HAP-1 (cell line): ENCODE measurements at regions not wholly inside any gene's neighbourhood (a gene's known extent, or its start where the extent isn't known, plus 50 kb on each side); places are given as distances from the start of the nearest gene placed in this dataset.
"Not testable (repeated sequence)": the region's sequence is repeated elsewhere in the genome, so short reads cannot be mapped to it uniquely, and the experiment has no call there.

Experiments used
- DNase-seq, 2 experiments: peaks; one replicate each; pipeline ENCODE4 v3.0.0-alpha.2; 2016 to 2020; ENCODE audit warnings: low spot score in 2 of 2
- H3K27me3 ChIP-seq: fragments of 250-450 bp; sonication (Bioruptor Pico); 2 replicates; pipeline ENCODE4 v1.5.1; 2020; ENCODE audit warnings: low read depth, mild to moderate bottlenecking, moderate library complexity
- H3K36me3 ChIP-seq: fragments of 250-450 bp; sonication (Bioruptor Pico); replicated peaks from 2 replicates; pipeline ENCODE4 v1.5.1; 2020; ENCODE audit warnings: mild to moderate bottlenecking
- H3K4me1 ChIP-seq: fragments of 250-450 bp; sonication (Bioruptor Pico); 2 replicates; pipeline ENCODE4 v1.5.1; 2020; ENCODE audit warnings: mild to moderate bottlenecking
- H3K4me3 ChIP-seq: fragments of 250-450 bp; sonication (Bioruptor Pico); 2 replicates; pipeline ENCODE4 v1.5.1; 2020; ENCODE audit warnings: mild to moderate bottlenecking, moderate library complexity
- H3K9me3 ChIP-seq: fragments of 250-450 bp; sonication (Bioruptor Pico); 2 replicates; pipeline ENCODE4 v1.5.1; 2020; ENCODE audit warnings: mild to moderate bottlenecking, moderate library complexity
- in situ Hi-C: fragments of 300-500 bp; cut with MboI; formaldehyde crosslinking; loops from 3 replicates; pipeline ENCODE4 v1.14.3; 2020; ENCODE audit warnings: low sequenced_read_pairs, inconsistent platforms, mixed read lengths

- in situ Hi-C loops, DNase-seq, H3K4me1 ChIP-seq, H3K27me3 ChIP-seq, H3K4me3 ChIP-seq, H3K9me3 ChIP-seq, H3K36me3 ChIP-seq: not testable (repeated sequence)
Measured at GRCh38 chr12:131296651-131297050, 342.9 kb downstream of the ADGRD1 start.

DNA sequence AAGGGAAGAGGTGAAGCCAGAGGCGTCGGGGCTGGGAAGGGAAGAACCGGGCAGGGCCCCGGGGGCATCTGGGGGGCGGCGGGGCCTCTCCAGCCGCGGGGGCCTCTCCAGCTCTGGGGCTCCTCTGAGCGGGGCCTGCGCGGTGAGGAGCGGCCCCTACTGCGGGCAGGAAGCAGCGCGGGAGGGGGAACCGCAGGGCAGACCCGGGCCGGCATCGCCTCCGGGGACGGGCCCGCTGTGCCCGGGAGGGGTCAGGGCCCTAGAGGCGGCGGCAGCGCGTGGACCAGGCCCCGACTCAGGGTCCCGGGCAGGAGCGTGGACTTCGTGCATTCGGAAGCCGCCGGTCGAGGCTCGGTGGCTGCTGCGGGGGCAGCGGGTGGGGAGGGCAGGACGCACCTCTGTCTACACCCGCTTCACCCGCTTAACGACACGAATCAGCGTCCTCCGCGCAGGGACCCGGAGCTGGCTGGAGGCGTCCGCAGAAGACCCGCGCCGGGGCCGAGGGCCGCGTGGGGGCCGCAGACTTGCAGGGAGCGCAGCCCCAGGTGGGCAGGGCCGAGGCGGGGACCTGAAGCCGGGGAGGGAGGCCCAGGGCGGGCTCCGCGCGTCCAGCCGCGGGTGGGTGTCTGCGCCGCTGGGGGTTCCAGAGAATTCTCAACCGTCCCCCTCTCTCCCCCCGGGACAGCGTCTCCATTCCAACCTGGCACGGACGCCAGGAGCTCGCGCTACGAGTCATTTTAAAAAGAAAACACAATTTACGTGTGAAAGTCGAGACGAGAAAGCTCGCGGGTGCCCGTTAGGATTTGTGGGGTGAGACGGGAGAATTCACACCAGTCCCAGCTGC lies 345.0 kb downstream of the ADGRD1 start:
- H3K36me3 ChIP-seq, H3K27me3 ChIP-seq, H3K4me3 ChIP-seq, in situ Hi-C loops, H3K9me3 ChIP-seq, H3K4me1 ChIP-seq, DNase-seq: not testable (repeated sequence)

GRCh38 chr12:131299370-131299701 lies 345.6 kb downstream of the ADGRD1 start:
- H3K4me3 ChIP-seq, DNase-seq, H3K4me1 ChIP-seq, H3K27me3 ChIP-seq, H3K9me3 ChIP-seq, H3K36me3 ChIP-seq, in situ Hi-C loops: not testable (repeated sequence)

- DNase-seq, H3K9me3 ChIP-seq, H3K27me3 ChIP-seq, in situ Hi-C loops, H3K4me1 ChIP-seq, H3K4me3 ChIP-seq, H3K36me3 ChIP-seq: not testable (repeated sequence)
Measured at GRCh38 chr12:131303576-131303975, 349.9 kb downstream of the ADGRD1 start.

GRCh38 chr12:131304642-131305041 lies 350.9 kb downstream of the ADGRD1 start:
- H3K27me3 ChIP-seq, H3K9me3 ChIP-seq, H3K36me3 ChIP-seq, H3K4me3 ChIP-seq, in situ Hi-C loops, DNase-seq, H3K4me1 ChIP-seq: not testable (repeated sequence)

GRCh38 chr12:131309700-131310099 lies 356.0 kb downstream of the ADGRD1 start:
- no peaks in the 10 kb centered on the region for H3K27me3 ChIP-seq
- no peaks in the 10 kb centered on the region for H3K4me1 ChIP-seq
- no peaks in the 10 kb centered on the region for H3K36me3 ChIP-seq
- H3K9me3 ChIP-seq = no peaks in the 10 kb centered on the region
- DNase-seq = no peak
- H3K4me3 ChIP-seq = no peak overlapping the region
- in situ Hi-C loops = no loop called here

DNA sequence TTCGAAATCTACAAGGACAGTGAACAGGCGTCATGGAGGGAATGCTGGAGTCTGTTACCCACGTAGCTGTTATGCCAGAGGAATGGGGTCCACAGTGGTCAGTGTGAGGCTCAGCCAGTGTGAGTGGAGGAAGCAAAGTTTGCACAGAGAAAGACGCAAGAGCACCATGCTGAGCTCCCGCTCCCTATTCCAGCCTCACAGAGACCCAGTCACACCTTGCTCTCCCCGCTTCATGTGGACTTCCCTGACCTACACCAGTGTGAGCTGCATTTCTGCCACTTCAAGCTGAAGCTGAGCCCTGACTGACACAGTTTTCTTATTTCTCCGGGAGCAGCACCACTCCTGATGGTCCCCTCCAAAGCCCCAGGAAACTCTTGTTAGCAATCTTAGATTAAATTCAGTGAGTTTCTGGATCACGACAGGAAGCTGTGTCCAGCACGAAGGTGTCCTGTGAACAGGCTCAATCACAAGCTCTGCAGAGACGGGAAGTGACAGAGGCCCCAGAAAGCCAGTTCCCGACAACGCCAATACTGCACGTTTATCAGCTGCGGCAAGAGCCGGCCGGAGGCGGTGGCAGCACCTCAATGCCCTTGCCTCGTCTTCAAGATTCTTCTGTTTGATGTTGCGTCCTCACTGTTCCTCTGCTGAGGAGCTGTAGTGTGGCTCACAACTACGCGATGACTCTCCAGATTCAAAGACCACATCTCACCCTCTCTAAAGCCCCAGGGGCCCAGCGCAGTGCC lies 356.7 kb downstream of the ADGRD1 start:
- H3K4me1 ChIP-seq, H3K4me3 ChIP-seq, H3K27me3 ChIP-seq, H3K9me3 ChIP-seq, H3K36me3 ChIP-seq, DNase-seq, in situ Hi-C loops: not testable (repeated sequence)

DNA sequence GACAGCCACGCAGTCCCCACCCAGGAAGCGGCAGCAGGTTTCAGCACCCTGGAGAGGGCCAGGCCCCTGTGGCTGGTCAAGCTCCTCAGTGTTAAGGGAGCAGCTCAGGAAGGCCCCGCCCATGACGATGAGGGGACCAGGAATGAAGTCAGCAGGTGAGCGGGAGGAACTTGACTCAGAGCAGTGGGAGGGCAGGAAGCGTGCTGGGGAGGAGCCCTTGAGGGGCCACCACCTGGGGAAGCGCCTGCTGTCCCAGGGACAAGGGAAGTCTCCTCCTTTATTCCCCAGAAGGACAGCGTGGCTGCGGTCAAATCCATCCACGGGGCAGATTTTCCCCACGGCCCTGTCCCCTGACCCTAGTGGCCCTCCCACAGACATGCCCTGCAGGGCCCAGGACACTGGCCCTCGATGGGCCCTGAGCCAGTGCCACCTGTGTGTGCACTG lies 357.6 kb downstream of the ADGRD1 start:
- DNase-seq, H3K4me1 ChIP-seq, H3K4me3 ChIP-seq, H3K27me3 ChIP-seq, H3K9me3 ChIP-seq, in situ Hi-C loops, H3K36me3 ChIP-seq: not testable (repeated sequence)

DNA sequence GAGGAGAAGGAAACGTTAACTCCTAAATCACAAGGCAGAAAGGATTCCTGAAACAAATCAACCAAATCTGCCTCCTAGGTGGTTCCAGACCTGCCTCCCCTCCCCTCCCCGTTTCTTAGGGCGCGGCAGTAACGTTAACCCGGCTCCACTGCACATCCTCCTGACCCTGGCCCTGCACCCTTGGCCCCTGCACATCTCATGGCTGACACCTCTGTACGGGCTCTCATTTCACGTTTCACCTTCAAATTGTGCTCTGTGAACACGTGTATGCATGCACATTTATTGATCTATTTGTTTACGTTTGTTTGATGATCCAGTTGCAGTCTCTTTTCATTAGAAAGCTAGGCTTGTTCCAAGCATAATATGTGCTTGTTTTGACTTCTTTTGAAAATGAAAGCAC lies 358.1 kb downstream of the ADGRD1 start:
- Histone ChIP-seq H3K27me3 (no peaks in the 10 kb centered on the region), H3K4me1 (no peaks in the 10 kb centered on the region), H3K36me3 (no peaks in the 10 kb centered on the region), H3K9me3 (no peaks in the 10 kb centered on the region; the same call in 1 of the 2 replicates), H3K4me3 (no peak overlapping the region)
- in situ Hi-C loops = no loop called here
- DNase-seq = no peak

GRCh38 chr12:131312382-131312781 lies 358.7 kb downstream of the ADGRD1 start:
- H3K36me3 ChIP-seq, H3K4me1 ChIP-seq, H3K27me3 ChIP-seq, DNase-seq, H3K4me3 ChIP-seq, in situ Hi-C loops, H3K9me3 ChIP-seq: not testable (repeated sequence)

DNA sequence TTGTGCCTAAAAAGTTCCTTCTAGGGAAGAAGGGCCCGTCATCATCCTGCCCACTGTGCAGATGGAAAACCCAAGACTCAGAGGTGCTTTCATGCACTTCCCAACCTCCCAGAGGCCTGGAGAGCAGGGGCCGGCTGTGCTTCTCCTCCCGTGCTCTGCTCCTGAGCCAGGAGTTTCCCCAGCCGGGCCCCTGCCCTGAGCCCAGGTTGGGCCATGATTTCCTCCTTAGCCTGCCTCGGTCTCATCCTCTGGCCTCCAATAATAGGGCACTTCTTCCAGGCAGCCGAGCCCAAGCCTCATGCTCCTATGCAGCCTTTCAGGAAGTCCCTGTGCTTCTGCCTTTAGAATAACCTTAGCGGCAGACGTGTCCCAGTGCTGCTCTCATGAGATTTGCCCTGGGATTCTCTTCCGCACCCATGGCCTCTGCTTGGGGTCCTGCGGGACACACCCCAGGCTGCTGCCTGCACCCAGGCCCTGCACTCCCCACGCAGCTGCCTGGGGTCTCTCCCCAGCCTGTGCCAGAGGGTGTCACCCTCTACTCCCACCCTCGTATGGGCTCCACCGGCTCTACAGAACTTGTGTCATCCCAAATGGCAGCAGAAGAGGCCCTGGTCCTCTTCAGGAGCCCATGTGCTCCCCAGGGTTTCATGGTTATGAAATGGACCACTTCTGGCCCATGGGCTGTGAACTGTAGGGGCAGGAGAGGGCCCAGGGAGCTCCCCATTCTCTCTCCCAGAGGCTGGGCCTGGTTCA lies 359.3 kb downstream of the ADGRD1 start:
- Histone ChIP-seq H3K27me3 (no peaks in the 10 kb centered on the region), H3K36me3 (no peaks in the 10 kb centered on the region)

DNA sequence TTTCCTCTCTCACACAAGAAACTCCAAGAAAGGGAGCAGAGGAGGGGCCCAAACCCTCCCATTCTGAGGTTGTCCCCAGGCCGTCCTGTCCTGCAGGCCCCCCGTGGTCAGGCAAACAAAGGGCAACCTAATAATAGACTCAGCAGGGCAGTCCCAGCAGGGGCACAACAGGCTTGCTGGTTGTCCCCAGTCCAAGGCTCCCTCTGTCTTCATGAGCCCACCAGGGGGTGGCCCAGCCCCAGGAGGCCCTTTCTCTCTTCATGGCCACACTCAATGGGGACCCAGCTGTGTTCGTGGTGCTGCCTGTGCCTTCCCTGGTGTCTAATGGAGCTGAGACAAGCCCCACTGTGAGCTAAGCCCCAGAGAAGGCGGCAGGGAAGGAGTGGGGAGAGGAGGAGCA lies 359.9 kb downstream of the ADGRD1 start:
- H3K27me3 ChIP-seq = no peaks in the 10 kb centered on the region
- H3K4me3 ChIP-seq = no peak overlapping the region
- H3K9me3 ChIP-seq = peaks cover 2% of the 10 kb centered on the region; the same call in 1 of the 2 replicates
- H3K4me1 ChIP-seq = no peaks in the 10 kb centered on the region
- H3K36me3 ChIP-seq = no peaks in the 10 kb centered on the region
- no peak for DNase-seq
- in situ Hi-C loops = no loop called here

More for the DNA sequence above, 359.3 kb downstream of the ADGRD1 start:
- DNase-seq = no peak
- in situ Hi-C loops = no loop called here
- H3K9me3 ChIP-seq = peaks cover under 1% of the 10 kb centered on the region; the same call in 1 of the 2 replicates
- no peak overlapping the region for H3K4me3 ChIP-seq
- H3K4me1 ChIP-seq = no peaks in the 10 kb centered on the region

GRCh38 chr12:131314524-131315090 lies 360.9 kb downstream of the ADGRD1 start:
- in situ Hi-C loops = no loop called here
- no peak overlapping the region for H3K4me3 ChIP-seq
- no peaks in the 10 kb centered on the region for H3K36me3 ChIP-seq
- DNase-seq = no peak
- H3K4me1 ChIP-seq = no peaks in the 10 kb centered on the region
- no peaks in the 10 kb centered on the region for H3K27me3 ChIP-seq
- peaks cover 2% of the 10 kb centered on the region; the same call in 1 of the 2 replicates for H3K9me3 ChIP-seq
